Spinal cord (tissue), 9 donors: ENCODE measurements at regions not wholly inside any gene's neighbourhood (a gene's known extent, or its start where the extent isn't known, plus 50 kb on each side); places are given as distances from the start of the nearest gene placed in this dataset.
"Not testable (repeated sequence)": the region's sequence is repeated elsewhere in the genome, so short reads cannot be mapped to it uniquely, and the experiment has no call there.

Experiments used
- DNase-seq, 6 donors: peaks; one replicate each; pipeline versions ENCODE4 v3.0.0 to v3.0.0-alpha.2; 2013 to 2015; ENCODE audit warnings: low spot score in 6 of 6, low read depth in 4 of 6
- H3K27ac ChIP-seq: one replicate; pipeline ENCODE4 v1.5.1; 2013; ENCODE audit warnings: low read depth, low read length, control low read depth
- H3K27me3 ChIP-seq: one replicate; pipeline ENCODE4 v1.6.1; 2013; ENCODE audit warnings: low read length; ENCODE audit not compliant: control insufficient read depth, insufficient read depth
- H3K36me3 ChIP-seq: one replicate; pipeline ENCODE4 v1.6.1; 2013; ENCODE audit warnings: low read length; ENCODE audit not compliant: control insufficient read depth, insufficient read depth
- H3K4me1 ChIP-seq: one replicate; pipeline ENCODE4 v1.6.1; 2013; ENCODE audit warnings: low read length; ENCODE audit not compliant: control insufficient read depth, insufficient read depth
- H3K4me3 ChIP-seq: one replicate; pipeline ENCODE4 v1.5.1; 2013; ENCODE audit warnings: low read depth, low read length, control low read depth
- H3K9me3 ChIP-seq: one replicate; pipeline ENCODE4 v1.6.1; 2013; ENCODE audit warnings: low read length; ENCODE audit not compliant: control insufficient read depth, insufficient read depth
- WGBS: methylation state at CpG from one replicate; pipeline ENCODE4 v1.1.5; 2013; ENCODE audit warnings: missing lambda C conversion rate; ENCODE audit not compliant: insufficient coverage; 5-methylcytosine and 5-hydroxymethylcytosine counted together
- donor health status: healthy.

DNA sequence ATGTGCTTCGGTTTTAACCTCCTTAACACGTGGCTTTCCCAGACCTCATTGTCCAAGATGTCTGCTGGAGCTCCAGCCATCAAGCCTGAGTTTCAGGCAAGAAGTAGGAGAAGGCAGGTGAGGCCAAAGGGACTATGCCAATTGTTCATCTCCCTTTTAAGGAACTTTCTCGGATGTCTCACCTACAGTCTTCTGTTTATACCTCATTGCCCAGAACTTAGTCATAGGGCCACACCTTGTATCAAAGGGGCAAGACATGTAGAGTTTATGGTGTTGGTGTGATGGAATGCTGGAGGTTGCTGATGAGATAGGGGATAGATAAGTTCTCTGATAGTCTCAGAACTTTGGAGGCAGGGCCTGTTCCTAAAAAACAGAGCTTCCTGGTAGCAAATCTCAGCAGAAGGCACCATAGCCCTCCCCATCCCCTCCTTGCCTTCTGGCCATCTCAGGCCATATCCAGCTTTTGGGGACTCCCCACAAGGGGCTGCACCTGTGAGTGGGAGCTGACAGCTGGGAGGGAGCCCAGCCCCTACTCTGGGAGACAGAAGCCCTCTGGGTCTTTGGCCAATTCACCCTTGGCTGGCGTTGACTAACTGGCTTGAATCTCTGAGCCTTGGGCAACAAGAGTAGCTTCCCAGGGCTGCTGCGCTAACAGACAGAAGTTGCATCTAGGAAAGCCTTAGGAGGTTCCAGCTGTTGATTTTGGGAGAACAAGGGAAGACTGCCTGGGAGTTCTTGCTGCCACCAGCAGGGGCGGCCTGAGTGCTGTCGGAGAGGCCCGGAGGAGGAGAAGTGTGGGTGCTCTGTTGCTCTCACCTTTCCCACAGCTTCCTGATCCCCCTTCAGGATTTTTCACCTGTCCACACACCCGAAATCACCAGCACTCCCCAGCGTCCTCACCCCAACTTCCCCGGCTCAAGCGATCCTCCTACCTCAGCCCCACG lies 149.8 kb upstream of the THY1 start:
- no peak for DNase-seq
- H3K4me1 ChIP-seq: peaks cover 4% of the 10 kb centered on the region
- no peaks in the 10 kb centered on the region for H3K9me3 ChIP-seq
- no peaks in the 10 kb centered on the region for H3K27me3 ChIP-seq
- WGBS: 92% methylated on average over 4 of the region's 13 CpGs
- no peaks in the 10 kb centered on the region for H3K36me3 ChIP-seq
- no peak overlapping the region for H3K27ac ChIP-seq
- no peak overlapping the region for H3K4me3 ChIP-seq

DNA sequence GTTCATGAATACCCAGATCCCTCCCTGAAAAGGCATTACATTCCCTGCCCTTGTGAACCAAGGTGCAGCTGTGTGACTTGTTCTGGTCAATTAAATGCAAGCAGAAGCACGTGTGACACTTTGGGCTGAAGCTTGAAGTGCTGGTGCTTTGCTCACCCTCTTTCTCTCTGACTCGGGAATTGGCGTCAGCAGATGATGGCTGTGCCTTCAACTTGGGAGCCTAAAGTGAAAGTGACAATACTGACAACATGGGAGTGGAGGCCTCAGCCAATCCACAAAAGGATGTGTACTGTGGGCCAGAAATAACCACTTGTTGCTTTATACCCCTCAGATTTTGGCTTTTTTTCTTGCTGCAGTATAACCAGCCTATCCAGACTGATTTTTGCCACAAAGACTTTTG lies 148.3 kb upstream of the THY1 start:
- Histone ChIP-seq H3K9me3 (no peaks in the 10 kb centered on the region), H3K4me1 (peaks cover 6% of the 10 kb centered on the region)

DNA sequence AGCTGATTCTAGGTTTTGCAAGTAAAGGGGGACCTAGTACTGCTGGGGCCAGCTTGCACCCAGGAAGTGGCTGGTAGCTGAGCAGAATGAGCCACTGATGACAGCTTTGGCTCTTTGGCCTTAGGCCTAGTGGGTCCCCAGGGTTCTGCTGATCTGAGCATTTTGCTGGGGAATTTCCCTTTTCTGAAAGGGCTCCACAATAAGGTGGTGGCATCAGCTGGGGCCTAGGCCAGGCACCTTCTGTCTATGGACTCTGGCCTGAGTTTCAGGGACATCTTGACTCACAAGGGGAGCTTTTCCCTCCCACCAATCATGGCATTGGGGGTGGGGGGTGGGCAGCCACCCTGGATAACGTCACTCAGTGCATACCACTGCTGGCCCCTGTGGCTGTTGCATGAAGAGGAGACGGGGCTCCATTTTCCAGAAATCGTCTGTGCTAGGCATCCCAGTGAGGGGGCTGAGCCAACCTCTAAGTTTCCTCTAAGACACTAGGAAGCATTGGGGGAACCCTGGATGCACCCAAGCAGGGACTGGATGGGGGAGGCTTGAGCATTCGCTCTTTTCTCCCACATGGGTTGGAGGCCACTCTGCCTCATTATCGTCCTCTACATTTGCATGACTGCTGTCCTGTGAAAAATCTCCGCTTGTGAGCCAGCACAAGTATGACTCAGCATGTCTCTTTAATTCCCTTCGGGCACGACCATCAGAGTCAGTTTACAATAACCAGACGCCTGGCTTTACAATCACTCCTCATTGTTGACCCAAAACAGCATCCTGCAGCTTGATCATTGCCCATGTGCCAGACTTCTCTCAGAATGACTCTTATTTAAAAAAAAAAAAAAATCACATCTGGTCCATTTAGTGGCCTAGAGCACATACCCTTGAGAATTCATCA lies 145.0 kb upstream of the THY1 start:
- H3K4me1 ChIP-seq: peaks cover 6% of the 10 kb centered on the region
- H3K27me3 ChIP-seq: no peaks in the 10 kb centered on the region
- H3K27ac ChIP-seq: no peak overlapping the region
- H3K36me3 ChIP-seq: no peaks in the 10 kb centered on the region
- DNase-seq: peak in 2 of 6 donors; percentile 28 to 38
- 30% methylated on average over 9 of the region's 9 CpGs for WGBS
- H3K9me3 ChIP-seq: no peaks in the 10 kb centered on the region
- H3K4me3 ChIP-seq: no peak overlapping the region

More for the DNA sequence above, 148.3 kb upstream of the THY1 start:
- Histone ChIP-seq H3K27me3 (no peaks in the 10 kb centered on the region), H3K36me3 (no peaks in the 10 kb centered on the region), H3K27ac (no peak overlapping the region), H3K4me3 (no peak overlapping the region)
- no peak for DNase-seq
- 51% methylated on average over 2 of the region's 3 CpGs for WGBS

DNA sequence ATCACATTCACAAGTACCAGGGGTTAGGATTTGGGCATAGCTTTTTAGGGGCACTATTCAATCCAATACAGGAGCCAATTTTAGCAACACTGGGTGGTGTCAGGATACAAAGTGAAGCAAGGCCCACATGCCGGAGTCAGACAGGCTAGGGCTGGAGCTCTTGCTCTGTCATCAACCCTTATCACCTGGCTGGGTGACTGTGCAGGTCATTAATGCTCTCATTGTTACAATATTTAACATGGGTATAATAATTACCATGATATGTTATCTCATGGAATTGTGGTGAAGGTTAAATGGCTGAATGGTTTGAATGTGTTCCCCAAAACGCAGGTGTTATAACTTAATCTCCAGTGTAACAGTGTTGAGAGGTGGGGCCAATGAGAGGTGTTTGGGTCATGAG lies 143.3 kb upstream of the THY1 start:
- Histone ChIP-seq H3K27me3 (no peaks in the 10 kb centered on the region), H3K27ac (no peak overlapping the region), H3K4me3 (no peak overlapping the region), H3K9me3 (no peaks in the 10 kb centered on the region), H3K4me1 (peaks cover 6% of the 10 kb centered on the region), H3K36me3 (no peaks in the 10 kb centered on the region)
- WGBS: 100% methylated on average over 1 of the region's 2 CpGs
- DNase-seq: no peak

DNA sequence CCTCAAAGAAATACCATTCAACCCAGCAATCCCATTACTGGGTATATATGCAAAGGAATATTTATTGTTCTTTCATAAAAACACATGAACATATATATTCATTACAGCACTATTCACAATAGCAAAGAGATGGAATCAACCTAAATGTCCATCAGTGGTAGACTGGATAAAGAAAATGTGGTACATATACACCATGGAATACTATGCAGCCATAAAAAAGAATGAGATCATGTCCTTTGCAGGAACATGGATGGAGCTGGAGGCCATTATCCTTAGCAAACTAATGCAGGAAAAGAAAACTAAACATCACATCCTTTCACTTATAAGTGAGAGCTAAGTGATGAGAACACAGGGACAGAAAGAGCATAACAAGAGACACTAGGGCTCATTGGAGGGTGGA lies 142.7 kb upstream of the THY1 start:
- H3K36me3 ChIP-seq, H3K27me3 ChIP-seq, H3K9me3 ChIP-seq, DNase-seq, H3K4me3 ChIP-seq, H3K4me1 ChIP-seq, H3K27ac ChIP-seq: not testable (repeated sequence)

DNA sequence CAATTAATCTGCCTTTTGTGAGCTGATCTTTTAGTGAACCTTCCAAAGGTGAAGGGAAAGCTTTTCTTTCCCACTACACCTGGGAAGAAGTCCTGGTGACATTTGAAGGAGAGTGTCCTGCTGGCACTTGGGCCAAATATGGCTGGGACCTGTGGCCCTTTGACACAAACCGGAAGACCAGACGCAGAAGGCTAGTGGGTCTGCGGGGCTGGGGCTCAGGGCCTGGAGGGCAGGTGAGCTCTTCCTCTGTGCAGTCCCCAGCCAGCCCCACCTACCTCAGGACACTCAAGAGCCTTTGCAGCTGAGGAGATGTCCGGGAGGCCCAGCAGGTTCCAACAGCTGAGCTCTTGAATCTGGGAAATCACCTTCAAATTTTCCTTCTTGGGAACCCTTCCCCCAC lies 138.0 kb upstream of the THY1 start:
- no CpG with 5 or more reads among the region's 4 CpGs for WGBS
- no peak for DNase-seq
- Histone ChIP-seq H3K4me1 (no peaks in the 10 kb centered on the region), H3K27me3 (no peaks in the 10 kb centered on the region), H3K27ac (no peak overlapping the region), H3K9me3 (no peaks in the 10 kb centered on the region), H3K36me3 (no peaks in the 10 kb centered on the region), H3K4me3 (no peak overlapping the region)

DNA sequence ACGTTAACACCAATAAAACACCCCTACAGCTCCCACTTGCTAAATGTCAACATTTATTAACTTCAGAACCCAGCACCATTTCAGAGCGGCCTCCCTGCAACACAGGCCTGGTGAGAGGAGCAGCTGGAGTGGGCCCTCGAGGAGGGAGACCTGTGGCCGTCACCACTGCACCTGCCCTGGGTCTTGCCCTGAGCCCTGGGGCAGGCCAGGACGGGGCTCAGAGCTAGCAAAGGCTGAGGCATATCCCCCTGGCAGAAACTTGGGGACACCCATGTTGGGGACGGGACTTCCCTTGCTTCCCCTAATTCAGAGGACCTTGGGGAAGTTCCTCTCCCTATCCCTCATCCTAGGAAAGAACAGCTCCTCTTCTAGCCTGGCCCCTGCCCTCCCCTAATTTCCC lies 137.3 kb upstream of the THY1 start:
- H3K27ac ChIP-seq: no peak overlapping the region
- no peak for DNase-seq
- no peaks in the 10 kb centered on the region for H3K27me3 ChIP-seq
- H3K36me3 ChIP-seq: no peaks in the 10 kb centered on the region
- WGBS: 78% methylated on average over 5 of the region's 6 CpGs
- H3K4me1 ChIP-seq: no peaks in the 10 kb centered on the region
- H3K9me3 ChIP-seq: no peaks in the 10 kb centered on the region
- no peak overlapping the region for H3K4me3 ChIP-seq

DNA sequence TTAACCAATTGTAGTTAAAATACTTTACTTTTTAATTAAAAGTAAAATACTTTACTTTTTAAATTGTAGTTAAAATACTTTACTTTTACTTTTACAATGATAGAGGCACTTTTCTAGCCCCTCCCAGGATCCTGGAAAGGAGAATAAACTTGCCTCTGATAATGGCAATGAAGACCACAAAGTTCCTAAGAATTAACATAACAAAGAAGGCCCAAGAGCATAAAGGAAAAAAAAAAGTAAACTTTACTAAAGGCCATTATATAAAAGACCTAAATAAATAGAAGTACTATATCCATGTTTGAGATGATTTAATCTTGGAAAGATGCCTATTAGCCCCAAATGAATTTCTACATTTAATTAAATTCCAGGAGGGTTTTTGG lies 129.1 kb upstream of the THY1 start:
- Histone ChIP-seq H3K27ac (no peak overlapping the region), H3K4me3 (no peak overlapping the region), H3K9me3 (peaks cover 5% of the 10 kb centered on the region), H3K4me1 (no peaks in the 10 kb centered on the region), H3K27me3 (no peaks in the 10 kb centered on the region), H3K36me3 (no peaks in the 10 kb centered on the region)
- no peak for DNase-seq

DNA sequence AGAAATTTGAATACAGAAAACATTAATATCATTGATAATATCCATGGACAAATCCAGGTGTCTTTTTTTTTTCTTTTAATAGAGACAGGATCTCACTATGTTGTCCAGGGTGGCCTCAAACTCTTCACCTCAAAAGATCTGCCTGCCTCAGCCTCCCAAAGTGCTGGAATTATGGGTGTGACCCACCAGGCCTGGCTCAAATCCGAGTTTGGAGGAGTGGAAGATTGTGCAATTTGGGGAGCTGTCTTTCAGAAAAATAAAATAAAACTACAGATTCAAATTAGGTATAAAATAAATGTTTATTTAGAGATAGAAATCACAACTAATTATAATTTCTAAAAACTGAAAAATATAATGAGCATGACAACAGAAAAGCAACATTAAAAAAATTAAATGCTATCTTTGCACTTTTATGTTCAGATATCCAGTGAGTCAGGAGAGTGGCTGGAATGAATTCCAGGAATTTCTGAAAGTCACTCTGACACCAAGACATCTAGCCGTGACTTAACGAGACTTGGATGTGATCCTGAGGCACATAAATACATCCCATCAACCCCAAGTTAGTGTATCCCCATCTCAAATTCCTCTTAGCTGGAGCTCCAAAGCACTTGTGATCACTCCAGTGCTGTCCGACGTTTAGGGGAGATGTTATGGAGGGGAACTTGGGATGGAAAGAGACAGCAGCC lies 128.6 kb upstream of the THY1 start:
- no peaks in the 10 kb centered on the region for H3K36me3 ChIP-seq
- no CpG with 5 or more reads among the region's 5 CpGs for WGBS
- peaks cover 5% of the 10 kb centered on the region for H3K9me3 ChIP-seq
- no peak overlapping the region for H3K4me3 ChIP-seq
- DNase-seq: no peak
- H3K27ac ChIP-seq: no peak overlapping the region
- no peaks in the 10 kb centered on the region for H3K4me1 ChIP-seq
- H3K27me3 ChIP-seq: no peaks in the 10 kb centered on the region
